ENCODE measurements at regions not wholly inside any gene's neighbourhood (a gene's known extent, or its start where the extent isn't known, plus 50 kb on each side); places are given as distances from the start of the nearest gene placed in this dataset.
"Not testable (repeated sequence)": the region's sequence is repeated elsewhere in the genome, so short reads cannot be mapped to it uniquely, and the experiment has no call there.

DNA sequence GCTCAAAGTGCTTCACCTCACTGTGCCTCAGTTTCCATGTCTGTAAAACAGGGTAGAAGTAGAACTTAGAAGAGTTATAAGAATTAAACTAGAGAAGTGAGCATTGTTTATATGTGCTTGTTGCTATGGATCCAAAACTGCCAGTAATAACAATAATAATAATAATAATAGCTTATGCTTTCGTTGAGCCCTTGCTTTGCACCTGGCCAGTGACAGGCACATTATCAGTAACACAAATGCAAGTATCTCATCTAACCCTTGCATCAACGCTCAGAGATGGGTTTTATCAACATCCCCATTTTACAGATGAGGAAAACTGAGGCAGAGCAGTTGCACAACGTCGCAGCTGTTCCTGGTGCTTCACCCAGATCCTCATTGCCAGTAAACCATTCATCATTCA is 125.0 kb downstream of the NPIPA8 start:
- not testable (repeated sequence) for H3K36me3 ChIP-seq (ENCODE audit: insufficient read depth, low read length); H3K4me2 ChIP-seq (ENCODE audit: insufficient read depth, low read length); DNase-seq (ENCODE audit: insufficient read length, low spot score, missing footprints); H3K4me3 ChIP-seq (ENCODE audit: insufficient read depth, low read length); H3K27ac ChIP-seq (ENCODE audit: low read depth, low read length); H3K9me3 ChIP-seq (ENCODE audit: low read depth, low read length); H4K20me1 ChIP-seq (ENCODE audit: insufficient read depth, low read length); H3K27me3 ChIP-seq (ENCODE audit: insufficient read depth, low read length); H3K4me1 ChIP-seq (ENCODE audit: insufficient read depth, low read length); H2AFZ ChIP-seq (ENCODE audit: low read length); H3K79me2 ChIP-seq (ENCODE audit: insufficient read depth, low read length)

DNA sequence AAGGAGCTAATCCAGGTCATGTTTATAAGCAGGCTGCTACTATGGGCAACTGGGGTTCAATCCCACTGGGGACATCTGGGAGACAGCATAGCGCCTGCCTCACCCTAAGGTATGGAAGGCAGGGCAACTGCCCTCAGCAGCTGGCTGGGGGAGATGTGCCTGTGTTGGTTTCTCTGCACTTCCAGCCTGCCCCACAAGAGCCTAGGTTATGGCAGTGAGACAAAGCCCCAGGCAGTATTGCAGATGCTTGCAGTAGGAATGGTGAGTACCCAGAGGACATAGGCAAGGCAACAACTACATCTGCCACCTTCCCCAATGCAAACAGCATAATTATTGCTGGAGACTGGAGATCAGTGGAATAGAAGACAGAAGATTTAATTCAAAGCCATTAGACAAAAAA is 131.8 kb downstream of the NPIPA8 start:
- H3K9me3 ChIP-seq (ENCODE audit: low read depth, low read length); H3K36me3 ChIP-seq (ENCODE audit: insufficient read depth, low read length); H2AFZ ChIP-seq (ENCODE audit: low read length); DNase-seq (ENCODE audit: insufficient read length, low spot score, missing footprints); H3K4me2 ChIP-seq (ENCODE audit: insufficient read depth, low read length); H3K4me3 ChIP-seq (ENCODE audit: insufficient read depth, low read length); H3K27me3 ChIP-seq (ENCODE audit: insufficient read depth, low read length); H3K27ac ChIP-seq (ENCODE audit: low read depth, low read length); H3K79me2 ChIP-seq (ENCODE audit: insufficient read depth, low read length); H4K20me1 ChIP-seq (ENCODE audit: insufficient read depth, low read length); H3K4me1 ChIP-seq (ENCODE audit: insufficient read depth, low read length): not testable (repeated sequence)

DNA sequence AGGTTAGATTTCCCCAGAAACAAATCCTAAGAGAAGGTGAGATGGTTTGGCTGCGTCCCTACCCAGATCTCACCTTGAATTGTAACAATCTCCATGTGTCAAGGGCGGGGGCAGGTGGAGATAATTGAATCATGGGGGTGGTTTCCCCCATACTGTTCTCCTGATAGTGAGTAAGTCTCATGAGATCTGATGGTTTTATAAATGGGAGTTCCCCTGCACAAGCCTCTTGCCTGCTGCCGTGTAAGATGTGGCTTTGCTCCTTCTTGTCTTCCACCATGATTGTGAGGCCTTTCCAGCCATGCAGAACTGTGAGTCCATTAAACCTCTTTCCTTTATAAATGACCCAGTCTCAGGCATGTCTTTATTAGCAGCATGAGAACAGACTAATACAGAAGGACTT is 132.2 kb downstream of the NPIPA8 start:
- not testable (repeated sequence) for H3K4me1 ChIP-seq (ENCODE audit: insufficient read depth, low read length); H3K27ac ChIP-seq (ENCODE audit: low read depth, low read length); H3K4me2 ChIP-seq (ENCODE audit: insufficient read depth, low read length); H3K36me3 ChIP-seq (ENCODE audit: insufficient read depth, low read length); H3K79me2 ChIP-seq (ENCODE audit: insufficient read depth, low read length); H3K27me3 ChIP-seq (ENCODE audit: insufficient read depth, low read length); H3K4me3 ChIP-seq (ENCODE audit: insufficient read depth, low read length); H3K9me3 ChIP-seq (ENCODE audit: low read depth, low read length); H2AFZ ChIP-seq (ENCODE audit: low read length); H4K20me1 ChIP-seq (ENCODE audit: insufficient read depth, low read length); DNase-seq (ENCODE audit: insufficient read length, low spot score, missing footprints)

DNA sequence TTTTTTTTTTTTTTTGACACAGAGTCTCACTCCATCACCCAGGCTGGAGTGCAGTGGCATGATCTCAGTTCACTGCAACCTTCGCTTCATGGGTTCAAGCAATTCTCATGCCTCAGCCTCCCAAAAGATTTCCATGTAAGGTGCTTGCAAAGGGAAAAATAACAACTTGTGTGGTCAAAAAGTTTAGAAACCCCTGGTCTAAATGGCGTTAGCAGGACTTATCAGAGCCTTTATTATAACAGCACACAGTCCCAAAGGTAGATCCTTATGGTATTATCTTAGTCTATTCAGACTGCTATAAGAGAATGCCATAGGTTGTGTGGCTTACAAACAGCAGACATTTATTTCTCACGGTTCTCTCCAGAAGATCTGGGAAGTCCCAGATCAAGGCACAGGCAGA is 135.0 kb downstream of the NPIPA8 start:
- H3K9me3 ChIP-seq (ENCODE audit: low read depth, low read length); H3K36me3 ChIP-seq (ENCODE audit: insufficient read depth, low read length): not testable (repeated sequence)

DNA sequence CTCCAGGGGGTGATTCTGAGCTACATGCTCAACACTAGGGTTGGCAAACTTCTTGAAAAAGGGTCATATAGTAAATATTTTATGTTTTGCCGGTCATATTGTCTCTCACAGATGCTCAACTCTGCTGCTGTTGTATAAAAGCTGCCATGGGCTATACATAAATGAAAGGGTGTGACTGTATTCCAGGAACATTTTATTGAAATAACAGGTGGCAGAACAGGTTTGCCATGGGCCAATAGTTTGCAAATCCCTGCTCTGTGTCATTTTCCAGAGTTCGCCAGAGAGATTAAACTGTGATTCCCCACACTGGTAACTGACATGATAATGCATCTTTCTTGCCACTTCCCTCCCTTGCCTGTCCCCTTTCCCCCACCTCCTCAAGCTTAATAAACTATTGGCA is 144.1 kb downstream of the NPIPA8 start:
- H3K9me3 ChIP-seq (ENCODE audit: low read depth, low read length); H3K36me3 ChIP-seq (ENCODE audit: insufficient read depth, low read length); DNase-seq (ENCODE audit: insufficient read length, low spot score, missing footprints); H3K79me2 ChIP-seq (ENCODE audit: insufficient read depth, low read length); H3K4me1 ChIP-seq (ENCODE audit: insufficient read depth, low read length); H3K27ac ChIP-seq (ENCODE audit: low read depth, low read length); H4K20me1 ChIP-seq (ENCODE audit: insufficient read depth, low read length); H2AFZ ChIP-seq (ENCODE audit: low read length); H3K27me3 ChIP-seq (ENCODE audit: insufficient read depth, low read length); H3K4me3 ChIP-seq (ENCODE audit: insufficient read depth, low read length); H3K4me2 ChIP-seq (ENCODE audit: insufficient read depth, low read length): not testable (repeated sequence)

More for the DNA sequence above, 135.0 kb downstream of the NPIPA8 start:
- H3K4me2 ChIP-seq (ENCODE audit: insufficient read depth, low read length); H2AFZ ChIP-seq (ENCODE audit: low read length); H3K79me2 ChIP-seq (ENCODE audit: insufficient read depth, low read length); H3K27ac ChIP-seq (ENCODE audit: low read depth, low read length); H3K27me3 ChIP-seq (ENCODE audit: insufficient read depth, low read length); H4K20me1 ChIP-seq (ENCODE audit: insufficient read depth, low read length); DNase-seq (ENCODE audit: insufficient read length, low spot score, missing footprints); H3K4me1 ChIP-seq (ENCODE audit: insufficient read depth, low read length); H3K4me3 ChIP-seq (ENCODE audit: insufficient read depth, low read length): not testable (repeated sequence)

DNA sequence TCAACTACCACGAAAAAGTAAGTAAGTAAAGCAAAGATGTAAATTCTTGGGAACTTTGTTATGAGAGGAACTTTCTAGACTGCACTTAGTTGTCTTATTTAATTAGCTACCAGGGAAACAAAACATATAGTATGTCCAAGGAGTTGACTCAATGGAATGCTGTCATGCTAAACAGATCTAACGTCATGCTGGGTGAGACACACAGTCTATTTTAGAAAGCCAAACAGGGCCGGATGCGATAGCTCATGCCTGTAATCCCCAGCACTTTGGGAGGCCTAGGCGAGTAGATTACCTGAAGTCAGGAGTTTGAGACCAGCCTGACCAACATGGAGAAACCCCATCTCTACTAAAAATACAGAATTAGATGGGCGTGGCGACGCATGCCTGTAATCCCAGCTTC is 146.4 kb downstream of the NPIPA8 start:
- not testable (repeated sequence) for DNase-seq (ENCODE audit: insufficient read length, low spot score, missing footprints); H3K36me3 ChIP-seq (ENCODE audit: insufficient read depth, low read length); H3K27ac ChIP-seq (ENCODE audit: low read depth, low read length); H3K4me1 ChIP-seq (ENCODE audit: insufficient read depth, low read length); H4K20me1 ChIP-seq (ENCODE audit: insufficient read depth, low read length); H3K27me3 ChIP-seq (ENCODE audit: insufficient read depth, low read length); H3K9me3 ChIP-seq (ENCODE audit: low read depth, low read length); H3K4me3 ChIP-seq (ENCODE audit: insufficient read depth, low read length); H3K79me2 ChIP-seq (ENCODE audit: insufficient read depth, low read length); H3K4me2 ChIP-seq (ENCODE audit: insufficient read depth, low read length); H2AFZ ChIP-seq (ENCODE audit: low read length)

DNA sequence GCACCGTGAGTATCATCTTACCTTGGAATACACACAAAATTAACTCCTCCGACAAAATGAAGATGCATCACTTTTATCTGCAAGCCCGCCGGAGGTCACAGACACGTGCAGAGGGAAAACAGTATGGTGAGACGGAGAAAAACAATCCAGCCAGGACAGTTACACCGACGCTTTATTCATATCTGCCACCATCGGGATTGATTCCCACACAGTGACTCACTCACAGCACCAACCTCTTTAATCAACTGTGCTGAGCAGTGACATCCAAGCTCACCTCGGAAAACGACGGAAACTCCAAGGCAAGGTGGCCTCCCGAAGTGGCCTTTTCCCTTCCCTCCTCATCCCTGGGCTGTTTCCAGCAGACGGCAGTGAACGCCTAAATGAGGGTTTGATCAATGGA is 151.8 kb downstream of the NPIPA8 start:
- not testable (repeated sequence) for H2AFZ ChIP-seq (ENCODE audit: low read length); H3K27me3 ChIP-seq (ENCODE audit: insufficient read depth, low read length); H4K20me1 ChIP-seq (ENCODE audit: insufficient read depth, low read length); H3K4me2 ChIP-seq (ENCODE audit: insufficient read depth, low read length); H3K79me2 ChIP-seq (ENCODE audit: insufficient read depth, low read length); H3K9me3 ChIP-seq (ENCODE audit: low read depth, low read length); DNase-seq (ENCODE audit: insufficient read length, low spot score, missing footprints); H3K36me3 ChIP-seq (ENCODE audit: insufficient read depth, low read length); H3K4me3 ChIP-seq (ENCODE audit: insufficient read depth, low read length); H3K27ac ChIP-seq (ENCODE audit: low read depth, low read length); H3K4me1 ChIP-seq (ENCODE audit: insufficient read depth, low read length)

DNA sequence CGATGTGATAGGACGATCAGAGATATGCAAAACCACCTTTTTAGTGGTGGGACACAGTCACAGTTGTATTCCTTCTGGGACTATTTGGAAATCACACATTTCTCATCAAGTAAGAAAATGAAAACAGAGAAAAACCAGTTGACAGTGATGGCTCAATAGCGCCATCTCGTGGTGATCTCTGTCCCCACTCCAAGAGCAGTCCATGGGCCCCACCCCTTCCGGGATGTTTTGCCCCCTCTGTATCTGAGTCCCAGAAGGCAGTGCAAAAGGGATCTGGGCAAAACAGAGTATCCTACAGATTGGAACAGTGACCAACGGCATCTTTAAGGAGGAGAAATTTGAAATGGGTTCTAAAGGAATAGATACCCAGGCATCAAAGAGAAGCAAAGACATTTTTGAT is 155.5 kb downstream of the NPIPA8 start:
- not testable (repeated sequence) for DNase-seq (ENCODE audit: insufficient read length, low spot score, missing footprints); H2AFZ ChIP-seq (ENCODE audit: low read length); H3K79me2 ChIP-seq (ENCODE audit: insufficient read depth, low read length); H3K4me2 ChIP-seq (ENCODE audit: insufficient read depth, low read length); H3K27me3 ChIP-seq (ENCODE audit: insufficient read depth, low read length); H3K36me3 ChIP-seq (ENCODE audit: insufficient read depth, low read length); H3K4me1 ChIP-seq (ENCODE audit: insufficient read depth, low read length); H3K9me3 ChIP-seq (ENCODE audit: low read depth, low read length); H3K4me3 ChIP-seq (ENCODE audit: insufficient read depth, low read length); H4K20me1 ChIP-seq (ENCODE audit: insufficient read depth, low read length); H3K27ac ChIP-seq (ENCODE audit: low read depth, low read length)

DNA sequence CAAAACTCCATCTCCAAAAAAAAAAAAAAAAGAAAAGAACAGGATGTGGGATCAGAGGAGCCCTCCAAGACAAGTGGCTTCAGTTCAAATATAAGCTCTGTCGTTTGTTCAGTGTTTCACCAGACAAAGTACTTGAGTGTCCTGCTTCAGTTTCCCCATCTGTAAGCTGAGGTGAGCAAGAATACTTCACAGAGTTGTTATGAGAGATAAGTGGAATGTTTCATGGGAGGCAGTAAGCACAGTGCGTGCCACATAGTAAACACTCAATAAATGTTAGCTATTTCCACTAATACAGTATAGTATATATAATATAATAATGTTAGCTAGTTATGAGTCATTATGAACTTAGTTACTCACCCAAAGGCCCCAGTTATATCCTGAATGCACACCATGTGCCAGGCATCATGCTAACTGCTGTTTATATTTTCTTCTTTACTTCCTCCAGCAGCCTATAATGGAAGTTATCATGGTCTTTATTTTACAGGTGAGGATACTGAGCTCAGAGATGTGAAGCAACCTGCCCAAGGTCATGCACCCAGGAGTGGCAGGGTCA is 162.5 kb downstream of the NPIPA8 start:
- not testable (repeated sequence) for H4K20me1 ChIP-seq (ENCODE audit: insufficient read depth, low read length); H3K79me2 ChIP-seq (ENCODE audit: insufficient read depth, low read length); H3K27me3 ChIP-seq (ENCODE audit: insufficient read depth, low read length); H3K4me1 ChIP-seq (ENCODE audit: insufficient read depth, low read length); DNase-seq (ENCODE audit: insufficient read length, low spot score, missing footprints); H3K36me3 ChIP-seq (ENCODE audit: insufficient read depth, low read length); H3K9me3 ChIP-seq (ENCODE audit: low read depth, low read length); H3K4me3 ChIP-seq (ENCODE audit: insufficient read depth, low read length); H3K4me2 ChIP-seq (ENCODE audit: insufficient read depth, low read length); H2AFZ ChIP-seq (ENCODE audit: low read length); H3K27ac ChIP-seq (ENCODE audit: low read depth, low read length)

Measured in osteoblast (primary cell).